ENCODE measurements at regions not wholly inside any gene's neighbourhood (a gene's known extent, or its start where the extent isn't known, plus 50 kb on each side); places are given as distances from the start of the nearest gene placed in this dataset.
"Not testable (repeated sequence)": the region's sequence is repeated elsewhere in the genome, so short reads cannot be mapped to it uniquely, and the experiment has no call there.

GRCh38 chr13:67466569-67466968, 236.4 kb upstream of the PCDH9 start:
- Histone ChIP-seq H3K36me3 (ENCODE audit: control insufficient read depth, insufficient read depth, low read length) (no peaks in the 10 kb centered on the region), H3K4me3 (ENCODE audit: low read depth, low read length) (no peak overlapping the region), H3K27me3 (ENCODE audit: control insufficient read depth, insufficient read depth, low read length) (no peaks in the 10 kb centered on the region)
- no peak for TF ChIP-seq CTCF (IDR thresholded peaks at IDR 0.05; ENCODE audit: insufficient read depth, low read length, poor library complexity, severe bottlenecking)
- DNase-seq (ENCODE audit: low read depth), result no peak

GRCh38 chr13:67464154-67464553, 234.0 kb upstream of the PCDH9 start:
- no peaks in the 10 kb centered on the region for H3K27me3 ChIP-seq (ENCODE audit: control insufficient read depth, insufficient read depth, low read length)
- H3K4me3 ChIP-seq (ENCODE audit: low read depth, low read length), result no peak overlapping the region
- TF ChIP-seq CTCF (IDR thresholded peaks at IDR 0.05; ENCODE audit: insufficient read depth, low read length, poor library complexity, severe bottlenecking), result no peak
- no peak for DNase-seq (ENCODE audit: low read depth)
- H3K36me3 ChIP-seq (ENCODE audit: control insufficient read depth, insufficient read depth, low read length), result no peaks in the 10 kb centered on the region

- TF ChIP-seq CTCF (IDR thresholded peaks at IDR 0.05; ENCODE audit: insufficient read depth, low read length, poor library complexity, severe bottlenecking), result no peak
- no peak for DNase-seq (ENCODE audit: low read depth)
- no peaks in the 10 kb centered on the region for H3K36me3 ChIP-seq (ENCODE audit: control insufficient read depth, insufficient read depth, low read length)
- no peaks in the 10 kb centered on the region for H3K27me3 ChIP-seq (ENCODE audit: control insufficient read depth, insufficient read depth, low read length)
- no peak overlapping the region for H3K4me3 ChIP-seq (ENCODE audit: low read depth, low read length)
These were observed 232.0 kb upstream of the PCDH9 start for GRCh38 chr13:67462098-67462497.

GRCh38 chr13:67452526-67452925, 222.4 kb upstream of the PCDH9 start:
- DNase-seq (ENCODE audit: low read depth); H3K27me3 ChIP-seq (ENCODE audit: control insufficient read depth, insufficient read depth, low read length); H3K4me3 ChIP-seq (ENCODE audit: low read depth, low read length); H3K36me3 ChIP-seq (ENCODE audit: control insufficient read depth, insufficient read depth, low read length): not testable (repeated sequence)

- Histone ChIP-seq H3K4me3 (ENCODE audit: low read depth, low read length) (no peak overlapping the region), H3K36me3 (ENCODE audit: control insufficient read depth, insufficient read depth, low read length) (no peaks in the 10 kb centered on the region), H3K27me3 (ENCODE audit: control insufficient read depth, insufficient read depth, low read length) (no peaks in the 10 kb centered on the region)
- DNase-seq (ENCODE audit: low read depth), result no peak
- TF ChIP-seq CTCF (IDR thresholded peaks at IDR 0.05; ENCODE audit: insufficient read depth, low read length, poor library complexity, severe bottlenecking), result no peak
These were observed 215.3 kb upstream of the PCDH9 start for GRCh38 chr13:67445436-67445835.

GRCh38 chr13:67443923-67444322, 213.8 kb upstream of the PCDH9 start:
- Histone ChIP-seq H3K4me3 (ENCODE audit: low read depth, low read length) (no peak overlapping the region), H3K36me3 (ENCODE audit: control insufficient read depth, insufficient read depth, low read length) (no peaks in the 10 kb centered on the region), H3K27me3 (ENCODE audit: control insufficient read depth, insufficient read depth, low read length) (no peaks in the 10 kb centered on the region)
- no peak for DNase-seq (ENCODE audit: low read depth)
- TF ChIP-seq CTCF (IDR thresholded peaks at IDR 0.05; ENCODE audit: insufficient read depth, low read length, poor library complexity, severe bottlenecking), result no peak
